ENCODE measurements at regions not wholly inside any gene's neighbourhood (a gene's known extent, or its start where the extent isn't known, plus 50 kb on each side); places are given as distances from the start of the nearest gene placed in this dataset.

GRCh38 chr4:147347217-147347616 lies 133.7 kb upstream of the EDNRA start:
- TF ChIP-seq EZH2phosphoT487 (conservative IDR thresholded peaks at IDR 0.05; ENCODE audit: low read length), result no peak
- no peak for TF ChIP-seq CTCF (IDR thresholded peaks at IDR 0.05; ENCODE audit: insufficient read depth, low read length, poor library complexity, severe bottlenecking)
- no peaks in the 10 kb centered on the region for H3F3A ChIP-seq (ENCODE audit: insufficient read depth)
- H3K4me2 ChIP-seq (ENCODE audit: low read depth, low read length, poor library complexity, severe bottlenecking), result no peak overlapping the region
- no peak overlapping the region for H2AFZ ChIP-seq (ENCODE audit: low read depth, low read length, severe bottlenecking)
- no peaks in the 10 kb centered on the region for H3K79me2 ChIP-seq (ENCODE audit: insufficient read depth, low read length)
- no peak overlapping the region for H3K27ac ChIP-seq (ENCODE audit: low read depth, low read length)
- no peak overlapping the region for H3K9ac ChIP-seq (ENCODE audit: low read length)
- H3K9me2 ChIP-seq (replicated peaks; ENCODE audit: insufficient read depth, low read length), result no peaks in the 10 kb centered on the region
- no peaks in the 10 kb centered on the region for H4K20me1 ChIP-seq (ENCODE audit: low read depth, low read length)
- H3K4me3 ChIP-seq (ENCODE audit: insufficient read depth, low read length, poor library complexity, severe bottlenecking), result no peak overlapping the region
- no peaks in the 10 kb centered on the region for H3K36me3 ChIP-seq (ENCODE audit: low read length)
- H3K27me3 ChIP-seq (ENCODE audit: low read length), result no peaks in the 10 kb centered on the region
- no peaks in the 10 kb centered on the region for H3K9me3 ChIP-seq (ENCODE audit: insufficient read depth, low read length)

DNA sequence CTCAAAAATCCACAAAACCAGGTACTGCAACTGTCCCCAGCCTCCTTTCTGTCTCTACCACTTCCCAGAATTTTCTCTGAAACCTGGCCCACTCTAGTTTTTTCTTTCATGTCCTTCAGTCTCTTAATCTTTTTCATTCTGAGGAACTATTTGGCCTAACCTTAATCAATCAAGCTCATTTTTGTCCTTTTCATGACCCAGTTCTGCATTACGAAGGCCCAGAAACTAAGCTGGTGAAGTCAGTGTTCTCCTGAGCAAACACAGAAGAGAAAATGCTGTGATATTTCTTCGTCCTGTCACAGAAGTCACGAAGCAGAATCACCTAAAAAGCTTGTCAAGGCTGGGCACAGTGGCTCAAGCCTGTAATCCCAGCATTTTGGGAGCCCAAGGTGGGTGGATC lies 131.7 kb upstream of the EDNRA start:
- no peak for TF ChIP-seq EZH2phosphoT487 (conservative IDR thresholded peaks at IDR 0.05; ENCODE audit: low read length)
- no peak for TF ChIP-seq CTCF (IDR thresholded peaks at IDR 0.05; ENCODE audit: insufficient read depth, low read length, poor library complexity, severe bottlenecking)
- Histone ChIP-seq H3K4me2 (ENCODE audit: low read depth, low read length, poor library complexity, severe bottlenecking) (no peak overlapping the region), H3K9me3 (ENCODE audit: insufficient read depth, low read length) (no peaks in the 10 kb centered on the region), H3K9me2 (replicated peaks; ENCODE audit: insufficient read depth, low read length) (no peaks in the 10 kb centered on the region), H2AFZ (ENCODE audit: low read depth, low read length, severe bottlenecking) (no peak overlapping the region), H3F3A (ENCODE audit: insufficient read depth) (no peaks in the 10 kb centered on the region), H3K36me3 (ENCODE audit: low read length) (no peaks in the 10 kb centered on the region), H3K9ac (ENCODE audit: low read length) (no peak overlapping the region), H3K27me3 (ENCODE audit: low read length) (no peaks in the 10 kb centered on the region), H3K27ac (ENCODE audit: low read depth, low read length) (no peak overlapping the region), H3K4me3 (ENCODE audit: insufficient read depth, low read length, poor library complexity, severe bottlenecking) (no peak overlapping the region), H3K79me2 (ENCODE audit: insufficient read depth, low read length) (no peaks in the 10 kb centered on the region), H4K20me1 (ENCODE audit: low read depth, low read length) (no peaks in the 10 kb centered on the region)

DNA sequence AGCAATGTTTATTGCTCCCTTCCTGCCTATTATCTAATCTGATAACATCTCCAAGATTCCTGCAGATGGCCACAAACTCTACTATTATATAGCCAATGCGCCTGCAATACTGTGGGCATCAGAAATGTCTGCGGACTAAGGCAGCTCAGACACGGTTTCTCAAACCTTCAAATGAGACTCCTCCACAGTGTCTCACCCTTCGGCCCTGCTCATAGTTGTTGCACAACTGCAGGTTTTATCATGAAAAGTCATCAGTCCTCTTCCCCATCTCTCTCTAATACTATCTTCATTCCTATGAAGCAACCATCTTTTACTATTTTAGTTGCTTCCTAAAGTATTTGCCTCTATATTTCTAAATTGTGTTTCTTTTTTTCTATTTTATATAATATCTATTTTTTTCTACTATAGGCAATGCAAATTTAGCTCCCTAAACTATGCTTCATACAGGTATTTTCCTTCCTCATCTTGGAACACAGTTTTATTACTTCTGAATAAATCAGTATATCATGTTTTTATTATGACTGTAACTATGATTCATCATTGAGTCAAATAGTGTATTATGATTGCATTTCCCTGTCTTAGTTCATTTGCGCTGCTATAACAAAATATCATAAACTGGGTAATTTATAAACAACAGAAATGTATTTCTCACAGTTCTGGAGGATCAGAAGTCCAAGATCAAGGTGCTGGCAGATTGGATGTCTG lies 129.7 kb upstream of the EDNRA start:
- no peaks in the 10 kb centered on the region for H3K79me2 ChIP-seq (ENCODE audit: insufficient read depth, low read length)
- no peak overlapping the region for H3K27ac ChIP-seq (ENCODE audit: low read depth, low read length)
- no peaks in the 10 kb centered on the region for H3K9me3 ChIP-seq (ENCODE audit: insufficient read depth, low read length)
- H3K9me2 ChIP-seq (replicated peaks; ENCODE audit: insufficient read depth, low read length), result no peaks in the 10 kb centered on the region
- H4K20me1 ChIP-seq (ENCODE audit: low read depth, low read length), result no peaks in the 10 kb centered on the region
- H3K27me3 ChIP-seq (ENCODE audit: low read length), result no peaks in the 10 kb centered on the region
- no peak for TF ChIP-seq EZH2phosphoT487 (conservative IDR thresholded peaks at IDR 0.05; ENCODE audit: low read length)
- no peak for TF ChIP-seq CTCF (IDR thresholded peaks at IDR 0.05; ENCODE audit: insufficient read depth, low read length, poor library complexity, severe bottlenecking)
- H2AFZ ChIP-seq (ENCODE audit: low read depth, low read length, severe bottlenecking), result no peak overlapping the region
- H3K4me2 ChIP-seq (ENCODE audit: low read depth, low read length, poor library complexity, severe bottlenecking), result no peak overlapping the region
- H3F3A ChIP-seq (ENCODE audit: insufficient read depth), result no peaks in the 10 kb centered on the region
- H3K4me3 ChIP-seq (ENCODE audit: insufficient read depth, low read length, poor library complexity, severe bottlenecking), result no peak overlapping the region
- H3K9ac ChIP-seq (ENCODE audit: low read length), result no peak overlapping the region
- H3K36me3 ChIP-seq (ENCODE audit: low read length), result no peaks in the 10 kb centered on the region

All from SU-DHL-6 (cell line).